ENCODE measurements at regions not wholly inside any gene's neighbourhood (a gene's known extent, or its start where the extent isn't known, plus 50 kb on each side); places are given as distances from the start of the nearest gene placed in this dataset.

DNA sequence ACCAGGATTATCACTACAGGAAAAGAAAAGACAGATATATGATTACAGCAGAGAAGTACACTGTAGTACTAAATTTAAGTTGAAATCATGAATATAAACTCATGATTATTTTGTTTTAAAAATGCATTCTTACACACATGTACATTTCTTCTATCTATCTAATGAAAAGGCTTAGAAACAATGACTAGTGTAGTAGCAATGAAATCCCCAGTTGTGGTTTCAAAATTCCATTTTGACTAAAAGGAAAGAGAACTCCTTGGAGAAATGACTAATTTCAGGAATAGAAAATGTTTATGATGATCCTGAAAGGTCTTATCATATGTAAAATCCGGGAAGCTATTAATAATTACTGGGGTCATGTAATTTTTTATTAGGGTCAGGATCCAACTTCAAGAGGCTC is 195.0 kb upstream of the STARD13 start:
- no peak overlapping the region for H3K56ac ChIP-seq (ENCODE audit: insufficient read length, low read depth, low read length)
- H3K27ac ChIP-seq (ENCODE audit: insufficient read length, low read depth, low read length): no peak overlapping the region
- no peaks in the 10 kb centered on the region for H3K79me2 ChIP-seq (ENCODE audit: insufficient read depth, low read length)
- Mint-ChIP-seq H3K27me3 (ENCODE audit: low read depth) (peaks cover 2% of the 10 kb centered on the region; the same call in 1 of the 2 replicates), H3K36me3 (ENCODE audit: insufficient read depth in 1 of 3, low read depth in 3 of 3) (peaks cover 21 to 36% (median 28%) of the 10 kb centered on the region in 3 experiments), H3K27ac (no peak overlapping the region), H3K4me3 (no peak overlapping the region), H3K4me1 (no peaks in the 10 kb centered on the region; a peak in 1 of 4 replicates), H3K9me3 (peaks cover 26 to 36% of the 10 kb centered on the region in 2 experiments)
- H3K27me3 ChIP-seq (ENCODE audit: insufficient read depth, low read length): no peaks in the 10 kb centered on the region
- TF ChIP-seq CTCF (conservative IDR thresholded peaks at IDR 0.05): no peak
- no peaks in the 10 kb centered on the region for H3K79me1 ChIP-seq (ENCODE audit: insufficient read depth, low read depth, low read length, poor library complexity, severe bottlenecking)
- no peak overlapping the region for H3K14ac ChIP-seq (ENCODE audit: insufficient read depth, low read length)
- no peak for DNase-seq
- H3K9ac ChIP-seq (ENCODE audit: extremely low read depth, insufficient read length, low read length): no peak overlapping the region
- H3T11ph ChIP-seq (ENCODE audit: low read length): no peak overlapping the region
- no peak overlapping the region for H2BK120ac ChIP-seq (ENCODE audit: low read depth, low read length, poor library complexity, severe bottlenecking)
- no peak overlapping the region for H2AFZ ChIP-seq (ENCODE audit: low read length)
- H3K23me2 ChIP-seq (ENCODE audit: insufficient read length, low read depth, low read length, poor library complexity, severe bottlenecking): no peaks in the 10 kb centered on the region
- WGBS (ENCODE audit: extremely low coverage, insufficient read length, low lambda C conversion rate): no CpG with 5 or more reads among the region's 1 CpG
- no peak overlapping the region for H2BK12ac ChIP-seq (ENCODE audit: insufficient read length, low read depth, low read length)
- H2BK5ac ChIP-seq (ENCODE audit: insufficient read length, low read length): no peak overlapping the region
- H3K4me2 ChIP-seq (ENCODE audit: insufficient read depth, insufficient read length, low read length): no peak overlapping the region
- no peak overlapping the region for H3K23ac ChIP-seq (ENCODE audit: insufficient read length, low read depth, low read length)
- peaks cover 16% of the 10 kb centered on the region for H3K9me3 ChIP-seq (ENCODE audit: control insufficient read depth, low read depth, low read length)
- no peak overlapping the region for H2AK5ac ChIP-seq (ENCODE audit: insufficient read length, low read length)
- no peak overlapping the region for H3K4ac ChIP-seq (ENCODE audit: low read depth, low read length)
- no peak overlapping the region for H4K8ac ChIP-seq (replicated peaks; ENCODE audit: insufficient read length, low read depth, low read length)
- H2BK20ac ChIP-seq (ENCODE audit: low read depth, low read length, poor library complexity, severe bottlenecking): no peak overlapping the region
- no peak overlapping the region for H2BK15ac ChIP-seq (ENCODE audit: low read depth, low read length)
- no peak overlapping the region for H4K5ac ChIP-seq (ENCODE audit: insufficient read length, low read depth, low read length)
- H3K18ac ChIP-seq (ENCODE audit: insufficient read length, low read depth, low read length): no peak overlapping the region
- no peaks in the 10 kb centered on the region for H3K4me1 ChIP-seq (ENCODE audit: insufficient read depth, low read length)
- no peaks in the 10 kb centered on the region for H4K20me1 ChIP-seq (ENCODE audit: control insufficient read depth, insufficient read depth, insufficient read length)
- H4K91ac ChIP-seq (ENCODE audit: insufficient read length, low read depth, low read length): no peak overlapping the region
